ENCODE measurements at regions not wholly inside any gene's neighbourhood (a gene's known extent, or its start where the extent isn't known, plus 50 kb on each side); places are given as distances from the start of the nearest gene placed in this dataset.

DNA sequence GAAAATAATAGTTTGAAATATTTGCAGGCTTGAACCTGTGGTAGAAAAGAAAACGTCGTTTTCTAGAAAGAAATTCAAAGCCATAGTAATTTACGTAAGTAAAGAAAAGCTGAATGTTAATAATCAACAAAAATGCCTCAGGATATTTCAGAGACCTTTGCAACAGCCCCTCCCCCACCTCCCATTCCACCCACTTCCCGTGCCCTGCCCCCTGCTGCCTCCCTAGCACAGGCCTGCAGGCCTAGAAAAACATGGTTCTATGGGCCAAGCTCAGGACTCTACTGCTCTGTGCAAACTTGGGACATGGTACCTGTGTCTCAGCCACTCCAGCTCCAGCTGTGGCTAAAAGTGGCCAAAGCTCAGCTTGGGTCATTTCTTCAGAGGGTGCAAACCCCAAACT is 223.4 kb upstream of the RBMY1B start:
- WGBS, 5 donors, result 77 to 83% (median 78%) methylated on average over 4 of the region's 4 CpGs; no CpG with 5 or more reads in 2 of the 5 donors
- peak overlapping the region in 1 of 8 donors; percentile 54 for H3K27ac ChIP-seq
- TF ChIP-seq POLR2AphosphoS5 (IDR thresholded peaks at IDR 0.05), result no peak
- H3K4me3 ChIP-seq, result no peak overlapping the region
- intact Hi-C loops (cut with DNase I; ENCODE audit: low total_unique reads), result no loop called here
- H3K36me3 ChIP-seq, result no peaks in the 10 kb centered on the region
- no peaks in the 10 kb centered on the region for H3K9me3 ChIP-seq
- no peak for DNase-seq
- H3K4me1 ChIP-seq, result no peaks in the 10 kb centered on the region
- no peaks in the 10 kb centered on the region for H3K27me3 ChIP-seq (replicated peaks in 1 of 7)

DNA sequence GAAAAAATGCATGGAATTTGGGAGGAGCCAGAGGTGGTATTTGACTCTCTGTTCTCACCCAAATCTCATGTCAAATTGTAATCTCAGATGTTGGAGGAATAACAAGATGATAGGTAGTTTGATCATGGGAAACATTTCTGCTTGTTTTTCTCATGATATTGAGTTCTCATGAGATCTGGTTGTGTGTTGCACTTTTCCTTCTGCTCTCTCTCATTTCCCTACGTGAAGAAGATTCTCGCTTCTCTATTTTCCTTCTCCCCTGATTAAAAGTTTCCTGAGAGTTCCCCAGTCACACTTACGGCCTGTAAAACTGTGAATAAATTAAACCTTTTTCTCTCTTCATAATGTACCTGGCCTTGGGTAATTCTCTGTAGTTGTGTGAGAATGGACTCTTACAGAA is 222.2 kb upstream of the RBMY1B start:
- 50 to 79% (median 53%) methylated on average over 3 of the region's 3 CpGs; no CpG with 5 or more reads in 2 of the 5 donors for WGBS, 5 donors
- no peaks in the 10 kb centered on the region for H3K9me3 ChIP-seq

DNA sequence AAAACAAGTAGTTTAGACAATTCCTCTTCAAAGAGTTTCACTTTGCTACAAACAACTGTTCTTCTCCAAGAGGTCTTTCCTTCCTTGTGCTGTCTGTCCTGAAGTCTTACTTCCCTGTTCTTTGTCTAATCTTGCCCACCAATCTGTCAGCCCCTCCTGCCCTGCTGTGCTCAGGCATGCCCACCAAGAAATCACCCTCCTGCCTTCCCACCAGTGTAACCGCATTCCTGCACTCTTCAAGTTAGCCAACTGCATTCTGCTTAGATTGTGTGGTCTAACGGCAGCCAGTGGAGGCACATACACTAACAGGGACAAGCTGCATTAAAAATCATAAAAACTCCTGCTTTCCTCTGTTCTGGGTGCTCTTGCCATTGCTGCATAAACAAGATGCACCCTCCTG is 215.9 kb upstream of the RBMY1B start:
- H3K4me1 ChIP-seq, result no peaks in the 10 kb centered on the region
- 37 to 52% (median 40%) methylated on average over 2 of the region's 2 CpGs; no CpG with 5 or more reads in 2 of the 5 donors for WGBS, 5 donors
- no peaks in the 10 kb centered on the region for H3K36me3 ChIP-seq
- H3K9me3 ChIP-seq, result no peaks in the 10 kb centered on the region
- H3K27ac ChIP-seq, result no peak overlapping the region
- no peak overlapping the region for H3K4me3 ChIP-seq
- no peak for TF ChIP-seq POLR2AphosphoS5 (IDR thresholded peaks at IDR 0.05)
- TF ChIP-seq POLR2A (IDR thresholded peaks at IDR 0.05), result no peak
- no peak for TF ChIP-seq CTCF (IDR thresholded peaks at IDR 0.05 in 8 of 11, conservative IDR thresholded peaks at IDR 0.05 in 3 of 11)
- intact Hi-C loops (cut with DNase I; ENCODE audit: low total_unique reads), result no loop called here
- no peaks in the 10 kb centered on the region for H3K27me3 ChIP-seq (replicated peaks in 1 of 7)
- no peak for DNase-seq

More for the DNA sequence above, 222.2 kb upstream of the RBMY1B start:
- intact Hi-C loops (cut with DNase I; ENCODE audit: low total_unique reads), result no loop called here
- no peak for DNase-seq
- TF ChIP-seq CTCF (IDR thresholded peaks at IDR 0.05 in 8 of 11, conservative IDR thresholded peaks at IDR 0.05 in 3 of 11) (no peak), POLR2AphosphoS5 (IDR thresholded peaks at IDR 0.05) (no peak), POLR2A (IDR thresholded peaks at IDR 0.05) (no peak)
- Histone ChIP-seq H3K27me3 (replicated peaks in 1 of 7) (no peaks in the 10 kb centered on the region), H3K4me1 (no peaks in the 10 kb centered on the region), H3K36me3 (no peaks in the 10 kb centered on the region), H3K27ac (peak overlapping the region in 2 of 8 donors; percentile 23 to 54), H3K4me3 (no peak overlapping the region)

DNA sequence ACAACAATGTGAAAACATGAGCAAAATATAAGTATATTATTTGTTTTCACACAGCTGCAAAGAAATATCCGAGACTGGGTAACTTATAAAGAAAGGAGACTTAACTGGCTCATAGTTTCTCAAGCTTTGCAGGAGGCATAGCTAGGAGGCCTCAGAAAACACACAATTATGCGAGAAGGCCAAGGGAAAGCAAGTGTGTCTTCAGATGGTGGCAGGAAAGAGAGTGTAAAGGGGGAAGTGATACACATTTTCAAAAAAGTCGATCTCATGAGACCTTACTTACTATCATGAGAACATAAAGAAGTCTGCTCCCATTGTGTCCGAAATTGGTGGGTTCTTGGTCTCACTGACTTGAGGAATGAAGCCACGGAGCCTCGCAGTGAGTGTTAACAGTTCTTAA is 208.9 kb upstream of the RBMY1B start:
- intact Hi-C loops (cut with DNase I; ENCODE audit: low total_unique reads), result no loop called here
- WGBS, 5 donors, result 71 to 77% (median 74%) methylated on average over 6 of the region's 6 CpGs; no CpG with 5 or more reads in 2 of the 5 donors
- TF ChIP-seq POLR2AphosphoS5 (IDR thresholded peaks at IDR 0.05) (no peak), POLR2A (IDR thresholded peaks at IDR 0.05) (no peak), CTCF (IDR thresholded peaks at IDR 0.05 in 8 of 11, conservative IDR thresholded peaks at IDR 0.05 in 3 of 11) (no peak)
- Histone ChIP-seq H3K4me1 (no peaks in the 10 kb centered on the region), H3K27me3 (replicated peaks in 1 of 7) (no peaks in the 10 kb centered on the region), H3K27ac (no peak overlapping the region), H3K9me3 (peaks cover 0 to 8% (median 0%) of the 10 kb centered on the region in 8 donors), H3K36me3 (no peaks in the 10 kb centered on the region), H3K4me3 (no peak overlapping the region)
- DNase-seq, result no peak

DNA sequence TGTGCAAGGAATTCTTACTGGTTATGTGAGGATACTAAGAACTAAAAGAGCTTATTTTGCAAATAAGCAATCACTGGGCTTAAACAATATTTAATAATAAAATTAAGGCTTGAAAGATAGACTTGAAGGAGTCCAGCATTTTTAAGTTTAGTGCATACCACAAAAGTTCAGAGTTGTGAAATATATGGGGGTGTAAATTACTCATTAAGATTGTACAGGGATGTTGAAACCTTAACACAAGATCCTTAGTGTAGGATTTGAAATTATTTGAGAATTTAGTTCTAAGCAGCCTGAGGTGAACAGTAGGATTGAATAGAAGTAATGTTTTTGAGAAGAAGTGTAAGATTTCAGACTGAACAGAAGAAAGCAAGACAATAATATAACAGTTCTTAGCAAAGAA is 195.8 kb upstream of the RBMY1B start:
- no peak for DNase-seq
- no peak overlapping the region for H3K27ac ChIP-seq
- H3K4me3 ChIP-seq, result no peak overlapping the region
- TF ChIP-seq CTCF (IDR thresholded peaks at IDR 0.05 in 8 of 11, conservative IDR thresholded peaks at IDR 0.05 in 3 of 11) (no peak), POLR2A (IDR thresholded peaks at IDR 0.05) (no peak), POLR2AphosphoS5 (IDR thresholded peaks at IDR 0.05) (no peak)
- H3K9me3 ChIP-seq, result no peaks in the 10 kb centered on the region
- no peaks in the 10 kb centered on the region for H3K27me3 ChIP-seq (replicated peaks in 1 of 7)
- no peaks in the 10 kb centered on the region for H3K36me3 ChIP-seq
- intact Hi-C loops (cut with DNase I; ENCODE audit: low total_unique reads), result no loop called here
- no peaks in the 10 kb centered on the region for H3K4me1 ChIP-seq
